ENCODE measurements at regions not wholly inside any gene's neighbourhood (a gene's known extent, or its start where the extent isn't known, plus 50 kb on each side); places are given as distances from the start of the nearest gene placed in this dataset.
"Not testable (repeated sequence)": the region's sequence is repeated elsewhere in the genome, so short reads cannot be mapped to it uniquely, and the experiment has no call there.

GRCh38 chr16:85202631-85203461 is 90.6 kb upstream of the CIBAR2 start:
- Histone ChIP-seq H3K4me3 (ENCODE audit: low read length) (no peak overlapping the region), H3K36me3 (ENCODE audit: control insufficient read depth, insufficient read depth, low read length) (no peaks in the 10 kb centered on the region), H3K9me3 (ENCODE audit: control insufficient read depth, low read length) (no peaks in the 10 kb centered on the region), H3K27ac (ENCODE audit: low read depth, low read length) (peak overlapping the region; percentile 88), H3K4me1 (ENCODE audit: control insufficient read depth, insufficient read depth, low read length) (peaks cover 7% of the 10 kb centered on the region), H3K27me3 (ENCODE audit: control insufficient read depth, insufficient read depth, low read length, poor library complexity, severe bottlenecking) (no peaks in the 10 kb centered on the region), H3K9ac (ENCODE audit: extremely low read depth, low read length, poor library complexity, severe bottlenecking) (peak overlapping the region; percentile 15)
- H3K36me3 Mint-ChIP-seq (ENCODE audit: low read depth), result peaks cover under 1% of the 10 kb centered on the region
- peak overlapping the region; percentile 26 for H3K27ac Mint-ChIP-seq
- peaks cover 25% of the 10 kb centered on the region for H3K4me1 Mint-ChIP-seq
- WGBS, 2 experiments (ENCODE audit: insufficient coverage in 1 of 2, insufficient read length in 1 of 2), result 61 to 81% methylated on average over 13 to 21 of the region's 21 CpGs
- TF ChIP-seq CTCF (conservative IDR thresholded peaks at IDR 0.05), result no peak
- peak; percentile 85 for DNase-seq
- no peak overlapping the region for H3K4me3 Mint-ChIP-seq
- H3K9me3 Mint-ChIP-seq, result no peaks in the 10 kb centered on the region
- no peaks in the 10 kb centered on the region for H3K27me3 Mint-ChIP-seq (ENCODE audit: insufficient read depth)

GRCh38 chr16:85203462-85203813 is 91.2 kb upstream of the CIBAR2 start:
- peaks cover 7% of the 10 kb centered on the region for H3K4me1 ChIP-seq (ENCODE audit: control insufficient read depth, insufficient read depth, low read length)
- H3K9ac ChIP-seq (ENCODE audit: extremely low read depth, low read length, poor library complexity, severe bottlenecking), result no peak overlapping the region
- TF ChIP-seq CTCF (conservative IDR thresholded peaks at IDR 0.05), result no peak
- H3K9me3 ChIP-seq (ENCODE audit: control insufficient read depth, low read length), result no peaks in the 10 kb centered on the region
- no peak overlapping the region for H3K27ac ChIP-seq (ENCODE audit: low read depth, low read length)
- DNase-seq, result no peak
- H3K4me1 Mint-ChIP-seq, result peaks cover 25% of the 10 kb centered on the region
- H3K27me3 ChIP-seq (ENCODE audit: control insufficient read depth, insufficient read depth, low read length, poor library complexity, severe bottlenecking), result no peaks in the 10 kb centered on the region
- H3K36me3 Mint-ChIP-seq (ENCODE audit: low read depth), result no peaks in the 10 kb centered on the region
- no peak overlapping the region for H3K27ac Mint-ChIP-seq
- 91 to 96% methylated on average over 3 to 5 of the region's 5 CpGs for WGBS, 2 experiments (ENCODE audit: insufficient coverage in 1 of 2, insufficient read length in 1 of 2)
- no peaks in the 10 kb centered on the region for H3K36me3 ChIP-seq (ENCODE audit: control insufficient read depth, insufficient read depth, low read length)
- no peaks in the 10 kb centered on the region for H3K27me3 Mint-ChIP-seq (ENCODE audit: insufficient read depth)
- no peak overlapping the region for H3K4me3 ChIP-seq (ENCODE audit: low read length)
- H3K4me3 Mint-ChIP-seq, result no peak overlapping the region
- no peaks in the 10 kb centered on the region for H3K9me3 Mint-ChIP-seq

GRCh38 chr16:85204242-85205010 is 92.2 kb upstream of the CIBAR2 start:
- no peaks in the 10 kb centered on the region for H3K36me3 ChIP-seq (ENCODE audit: control insufficient read depth, insufficient read depth, low read length)
- no peak for TF ChIP-seq CTCF (conservative IDR thresholded peaks at IDR 0.05)
- H3K9me3 Mint-ChIP-seq, result no peaks in the 10 kb centered on the region
- H3K27ac ChIP-seq (ENCODE audit: low read depth, low read length), result no peak overlapping the region
- H3K27me3 Mint-ChIP-seq (ENCODE audit: insufficient read depth), result no peaks in the 10 kb centered on the region
- H3K27ac Mint-ChIP-seq, result no peak overlapping the region
- DNase-seq, result no peak
- H3K9me3 ChIP-seq (ENCODE audit: control insufficient read depth, low read length), result no peaks in the 10 kb centered on the region
- WGBS, 2 experiments (ENCODE audit: insufficient coverage in 1 of 2, insufficient read length in 1 of 2), result 73 to 85% methylated on average over 4 to 7 of the region's 7 CpGs
- no peaks in the 10 kb centered on the region for H3K36me3 Mint-ChIP-seq (ENCODE audit: low read depth)
- H3K4me3 Mint-ChIP-seq, result no peak overlapping the region
- H3K4me1 Mint-ChIP-seq, result peaks cover 25% of the 10 kb centered on the region
- H3K27me3 ChIP-seq (ENCODE audit: control insufficient read depth, insufficient read depth, low read length, poor library complexity, severe bottlenecking), result no peaks in the 10 kb centered on the region
- no peak overlapping the region for H3K4me3 ChIP-seq (ENCODE audit: low read length)
- H3K4me1 ChIP-seq (ENCODE audit: control insufficient read depth, insufficient read depth, low read length), result peaks cover 7% of the 10 kb centered on the region
- no peak overlapping the region for H3K9ac ChIP-seq (ENCODE audit: extremely low read depth, low read length, poor library complexity, severe bottlenecking)

- H3K4me1 Mint-ChIP-seq, result peaks cover 17% of the 10 kb centered on the region
- H3K9me3 Mint-ChIP-seq; H3K27me3 Mint-ChIP-seq (ENCODE audit: insufficient read depth); H3K4me3 ChIP-seq (ENCODE audit: low read length); H3K9ac ChIP-seq (ENCODE audit: extremely low read depth, low read length, poor library complexity, severe bottlenecking); H3K4me1 ChIP-seq (ENCODE audit: control insufficient read depth, insufficient read depth, low read length); H3K27me3 ChIP-seq (ENCODE audit: control insufficient read depth, insufficient read depth, low read length, poor library complexity, severe bottlenecking); H3K27ac ChIP-seq (ENCODE audit: low read depth, low read length); H3K36me3 Mint-ChIP-seq (ENCODE audit: low read depth); H3K9me3 ChIP-seq (ENCODE audit: control insufficient read depth, low read length); H3K36me3 ChIP-seq (ENCODE audit: control insufficient read depth, insufficient read depth, low read length); H3K4me3 Mint-ChIP-seq; H3K27ac Mint-ChIP-seq; DNase-seq: not testable (repeated sequence)
- WGBS, 2 experiments (ENCODE audit: insufficient coverage in 1 of 2, insufficient read length in 1 of 2), result 91 to 94% methylated on average over 4 to 6 of the region's 6 CpGs
These were observed 93.0 kb upstream of the CIBAR2 start for GRCh38 chr16:85205257-85205656.

Data from endodermal cell (in vitro differentiated cells).